SHP77 treated with DMSO at 0.1 percent for 48 hours (cell line): ENCODE measurements at regions not wholly inside any gene's neighbourhood (a gene's known extent, or its start where the extent isn't known, plus 50 kb on each side); places are given as distances from the start of the nearest gene placed in this dataset.
A peak's percentile ranks its signal among the peaks of the same experiment; 100 is the strongest.
"Not testable (repeated sequence)": the region's sequence is repeated elsewhere in the genome, so short reads cannot be mapped to it uniquely, and the experiment has no call there.

Experiments used
- DNase-seq: peaks from one replicate; lab custom pipeline; 2025; lab: John Stamatoyannopoulos, UW

DNA sequence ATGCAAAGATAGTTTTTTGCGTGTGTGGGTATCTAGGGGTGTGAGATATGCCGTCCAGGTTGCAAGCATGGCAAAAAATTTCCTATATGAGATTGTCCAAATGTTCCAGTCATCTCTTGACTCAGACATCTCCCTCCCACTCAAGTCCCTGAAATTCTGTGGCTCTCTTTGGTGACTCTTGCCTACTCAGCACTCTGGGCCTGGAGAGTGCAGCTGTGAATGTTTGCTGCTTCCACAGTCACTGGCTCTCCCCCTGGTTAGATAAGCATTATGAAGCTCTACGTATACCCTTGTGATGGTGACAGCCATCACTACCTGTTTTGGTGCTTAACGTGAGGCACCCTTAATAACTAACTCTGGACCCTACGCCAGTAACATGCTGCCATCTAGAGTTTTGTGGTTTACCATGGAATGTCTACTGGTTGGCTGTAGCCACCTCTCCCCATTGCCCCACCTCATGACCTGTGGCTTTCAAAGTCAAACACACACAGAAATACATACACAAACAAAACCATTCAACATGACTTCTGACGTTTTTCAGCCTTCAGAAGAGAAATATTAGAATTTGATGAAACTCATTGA lies 621.9 kb upstream of the CITED2 start:
- DNase-seq: no peak

DNA sequence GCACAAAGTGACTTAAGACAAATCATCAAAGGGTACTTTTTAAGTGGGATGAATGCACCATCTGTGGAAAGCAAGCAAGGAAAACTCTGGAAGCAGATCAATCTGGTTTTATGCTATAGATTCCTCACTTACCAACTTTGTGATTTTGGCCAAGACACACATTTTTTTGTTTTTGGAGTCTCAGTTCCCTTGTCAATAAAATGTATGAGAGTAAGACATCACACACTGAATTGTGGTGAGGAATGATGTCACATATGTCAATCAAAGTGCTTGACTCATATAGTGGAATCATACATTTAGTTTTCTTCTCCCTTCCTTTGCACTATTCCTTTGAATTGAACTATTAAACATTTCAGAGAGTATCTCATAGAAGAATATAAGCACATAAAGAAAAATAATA lies 620.5 kb upstream of the CITED2 start:
- no peak for DNase-seq

DNA sequence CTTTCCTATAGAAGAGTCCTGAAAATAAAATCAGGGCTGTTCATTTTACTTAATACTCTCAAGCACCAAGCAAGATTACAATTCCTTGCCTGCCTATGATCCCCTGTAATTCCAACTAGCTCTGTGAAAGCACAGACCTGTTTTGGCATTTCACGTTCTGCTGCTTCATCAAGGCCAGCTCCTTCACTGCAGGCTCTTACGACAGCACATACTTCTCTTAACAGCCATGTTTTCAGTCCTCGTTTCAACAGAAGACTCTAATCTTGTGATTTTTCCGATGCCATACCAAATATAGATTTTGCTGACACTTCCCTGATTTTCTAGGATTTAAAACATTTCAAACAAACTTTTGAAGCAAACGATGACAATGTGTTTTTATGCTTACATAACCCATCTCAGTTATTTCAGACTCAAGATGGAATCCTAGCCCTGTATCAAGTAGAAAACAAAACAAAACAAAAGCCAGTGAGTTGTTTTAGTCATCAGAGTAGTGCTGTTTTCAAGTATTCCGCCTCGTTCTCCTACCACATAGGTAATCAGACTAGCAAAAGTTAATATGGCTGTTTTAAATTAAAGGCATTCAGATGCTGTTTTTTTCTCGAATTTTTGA lies 616.5 kb upstream of the CITED2 start:
- DNase-seq: no peak

DNA sequence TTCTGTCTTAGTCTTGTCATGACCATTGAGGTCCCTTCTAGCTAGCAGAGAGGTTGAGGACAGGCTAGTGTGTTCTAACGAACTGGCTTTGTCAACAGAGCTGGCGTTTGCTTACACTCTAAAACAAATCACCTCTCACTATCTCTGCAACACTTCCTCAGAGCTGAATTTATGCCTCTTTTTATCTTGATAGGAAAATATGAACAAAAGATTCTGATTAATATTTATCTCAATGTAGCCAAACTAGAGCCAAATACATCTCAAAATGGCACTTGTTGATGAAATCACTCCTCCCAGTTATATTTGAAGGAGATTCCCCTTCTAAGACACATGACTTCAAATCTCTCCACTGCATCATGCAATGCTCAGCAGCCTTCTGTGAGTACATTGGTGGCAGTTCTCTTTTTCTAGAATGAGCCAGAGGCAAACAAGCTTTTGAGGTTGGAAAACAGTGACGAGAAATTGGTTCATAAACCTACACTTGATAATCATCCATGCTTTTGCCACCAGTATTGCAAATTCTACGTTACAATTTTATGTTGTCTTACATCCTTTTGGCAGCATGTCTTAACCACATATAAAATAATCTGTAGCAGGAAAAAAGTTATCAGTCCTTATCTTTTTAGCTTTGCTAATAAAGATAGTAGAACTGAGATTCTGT lies 615.7 kb upstream of the CITED2 start:
- DNase-seq: no peak

DNA sequence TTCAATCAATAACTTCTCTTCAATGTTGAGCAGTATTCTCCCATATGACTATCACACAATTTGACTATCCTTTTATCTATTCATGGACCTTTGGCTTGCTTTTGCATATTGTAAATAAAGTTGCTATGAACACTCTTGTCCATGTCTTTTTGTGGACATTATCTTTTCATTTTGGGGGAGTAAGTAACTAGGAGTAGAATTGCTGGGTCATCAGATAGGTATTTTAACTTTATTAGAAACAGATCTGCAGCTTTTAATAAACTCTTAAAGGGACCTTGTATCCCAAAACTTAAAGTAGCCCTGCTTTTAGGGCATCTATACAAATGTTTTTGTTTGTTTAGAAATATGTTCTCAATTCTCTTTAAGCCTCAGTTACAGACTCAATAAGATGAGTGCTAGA lies 614.2 kb upstream of the CITED2 start:
- no peak for DNase-seq

DNA sequence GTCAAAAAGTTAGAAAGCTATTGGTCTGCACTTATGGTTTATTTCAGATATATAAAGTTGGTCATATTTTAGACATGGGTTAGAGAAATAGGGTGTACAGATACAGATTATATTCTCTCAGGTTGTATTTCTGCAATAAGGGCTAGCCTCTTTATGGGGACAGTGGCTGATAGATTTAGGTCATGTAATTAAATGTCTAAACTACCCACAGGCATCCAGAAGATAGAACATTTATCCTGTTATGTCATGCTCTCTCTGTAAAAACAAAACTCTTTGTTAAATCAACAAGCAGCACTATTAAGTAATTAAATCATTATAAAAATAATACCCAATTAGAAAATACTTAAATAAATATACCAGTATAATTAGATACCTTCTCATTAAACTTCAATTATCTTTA lies 612.6 kb upstream of the CITED2 start:
- DNase-seq: no peak

DNA sequence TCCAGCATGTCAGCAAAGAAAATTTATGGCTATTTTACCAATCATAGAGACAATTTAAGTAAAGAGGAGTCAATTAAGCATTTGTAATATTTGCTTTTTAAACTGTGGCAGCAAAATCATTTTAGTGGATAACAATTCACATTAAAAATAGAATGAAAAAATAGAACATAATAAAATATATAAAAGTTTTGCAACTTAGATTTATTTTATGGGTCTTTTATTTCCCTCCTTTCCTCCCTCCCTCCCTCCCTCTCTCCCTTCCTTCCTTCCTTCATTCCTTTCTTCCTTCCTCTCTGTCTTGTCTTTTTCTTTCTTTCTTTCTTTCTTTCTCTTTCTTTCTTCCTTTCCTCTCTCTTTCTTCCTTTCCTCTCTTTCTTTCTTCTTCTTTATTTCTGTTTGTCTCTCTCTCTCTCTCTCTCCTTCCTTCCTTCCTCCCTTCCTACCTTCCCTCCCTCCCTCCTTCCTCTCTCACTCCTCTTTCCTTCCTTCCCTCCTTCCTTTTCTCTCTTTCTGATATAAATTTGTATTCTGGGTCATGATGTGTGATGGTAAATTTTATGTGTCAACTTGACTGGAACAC lies 610.9 kb upstream of the CITED2 start:
- no peak for DNase-seq

DNA sequence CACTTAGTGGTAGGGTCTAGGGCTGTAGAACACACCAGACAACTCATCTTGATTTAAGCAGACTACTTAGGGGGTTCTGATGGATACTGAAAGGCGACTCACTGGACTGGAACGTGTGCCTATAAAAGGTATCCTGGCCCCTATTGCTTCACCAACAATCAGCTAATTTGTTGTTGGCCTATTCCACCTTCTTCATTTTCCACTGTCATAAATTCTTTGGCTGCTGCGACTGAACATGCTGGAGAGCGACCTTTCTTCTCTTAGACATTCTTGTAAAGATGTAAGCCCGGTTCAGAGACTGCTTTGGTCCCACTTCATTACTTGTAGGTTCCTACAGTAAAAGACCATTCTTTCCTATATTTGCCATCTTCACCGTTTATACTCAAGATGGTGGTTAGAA lies 609.9 kb upstream of the CITED2 start:
- DNase-seq: no peak

DNA sequence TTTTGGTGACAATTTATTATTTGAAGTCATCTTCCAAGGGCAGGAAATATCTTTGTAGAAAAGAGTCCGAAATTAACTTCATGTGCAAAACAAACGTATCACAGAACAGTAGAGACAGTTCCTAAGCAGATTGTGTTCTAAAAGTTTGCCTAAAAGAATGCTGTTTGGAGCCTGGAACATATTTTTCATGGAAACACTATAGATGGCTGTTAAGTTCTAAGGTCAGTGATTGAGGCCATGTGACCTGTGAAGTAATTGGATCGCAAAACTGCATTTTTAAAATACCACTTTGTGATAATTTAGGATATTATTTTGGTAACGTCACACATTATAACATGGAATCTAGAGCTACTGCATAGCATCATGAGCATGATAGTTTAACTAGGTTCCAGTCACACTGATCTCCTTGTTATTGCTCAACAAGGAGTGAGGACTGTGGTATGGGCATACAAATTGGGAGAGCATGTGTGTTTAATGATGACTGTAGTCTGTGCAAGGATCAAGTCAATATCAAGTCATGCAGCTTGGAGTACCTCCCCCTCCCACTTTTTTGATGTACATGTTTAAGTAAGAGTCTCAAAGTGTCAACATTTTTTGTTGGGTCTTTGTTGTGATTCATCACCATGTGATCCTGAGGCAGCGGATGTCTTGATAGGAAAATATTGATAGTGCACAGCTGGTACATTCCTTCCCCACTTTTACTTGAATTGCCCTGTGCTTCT lies 609.3 kb upstream of the CITED2 start:
- no peak for DNase-seq

DNA sequence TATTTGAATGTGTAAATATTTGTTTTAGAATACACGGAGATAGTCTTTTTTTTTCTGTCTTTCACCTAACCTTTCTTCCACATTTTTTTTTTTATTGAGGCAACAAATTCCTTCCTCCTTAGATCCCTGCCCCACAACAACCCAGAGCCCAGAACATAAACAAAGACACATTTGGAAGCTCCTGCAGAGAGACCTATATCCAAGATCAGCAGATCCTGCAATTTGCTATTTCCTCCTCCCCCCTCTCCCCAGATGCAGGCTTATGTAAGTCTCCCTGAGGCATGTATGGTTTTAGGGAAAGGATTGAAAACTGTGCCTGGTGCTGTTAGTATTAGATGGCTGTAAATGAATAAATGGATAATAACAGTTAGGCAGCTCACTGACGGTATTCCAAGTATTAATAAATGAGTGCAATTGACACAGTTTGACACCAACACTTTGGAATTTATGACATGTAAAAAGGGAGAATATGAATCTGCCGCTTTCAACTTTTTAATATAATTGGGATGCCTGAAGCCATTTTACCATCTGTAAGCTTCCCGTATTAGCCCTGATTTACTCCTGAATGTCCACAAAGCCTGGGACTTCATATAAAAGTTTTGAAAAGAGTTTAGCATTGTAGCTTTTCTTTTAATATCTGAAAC lies 608.3 kb upstream of the CITED2 start:
- DNase-seq: no peak

DNA sequence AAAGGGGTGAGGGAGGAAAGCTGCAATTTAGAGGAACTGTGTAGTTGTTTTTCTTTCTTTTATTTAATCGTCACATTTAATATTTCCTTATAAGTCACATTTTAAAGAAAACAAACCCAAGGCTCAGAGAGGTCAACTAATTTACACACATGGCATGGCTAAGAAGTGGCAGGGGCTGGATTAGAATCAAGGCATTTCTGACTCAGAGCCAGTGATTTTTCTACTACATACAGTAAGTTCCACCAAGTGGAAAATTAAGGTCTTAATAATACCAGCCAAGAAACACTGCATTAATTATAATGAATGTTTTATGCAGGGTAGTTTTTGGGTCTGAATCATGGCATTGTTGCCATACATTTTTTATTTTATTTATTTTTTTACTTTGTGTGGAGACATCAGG lies 607.7 kb upstream of the CITED2 start:
- DNase-seq: no peak

DNA sequence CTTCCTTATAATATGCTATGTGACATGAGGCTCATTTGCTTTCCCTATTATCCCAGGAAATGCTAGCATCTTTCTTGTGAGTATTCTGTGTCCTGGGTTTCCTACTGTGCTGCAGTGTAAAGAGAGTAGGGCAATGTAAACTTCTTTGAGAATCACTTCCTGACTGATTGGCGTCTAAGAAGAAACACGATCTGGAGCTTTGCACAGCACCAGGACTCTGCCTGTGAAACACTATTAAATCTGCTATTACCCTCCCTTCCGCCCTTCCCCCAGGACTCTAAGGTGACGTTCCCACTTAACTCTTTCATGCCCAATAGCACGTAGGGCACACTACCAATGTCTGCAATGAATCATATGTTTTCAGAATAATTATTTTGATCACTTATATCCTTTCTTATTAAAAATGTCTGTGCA lies 607.3 kb upstream of the CITED2 start:
- peak; percentile 22 for DNase-seq

DNA sequence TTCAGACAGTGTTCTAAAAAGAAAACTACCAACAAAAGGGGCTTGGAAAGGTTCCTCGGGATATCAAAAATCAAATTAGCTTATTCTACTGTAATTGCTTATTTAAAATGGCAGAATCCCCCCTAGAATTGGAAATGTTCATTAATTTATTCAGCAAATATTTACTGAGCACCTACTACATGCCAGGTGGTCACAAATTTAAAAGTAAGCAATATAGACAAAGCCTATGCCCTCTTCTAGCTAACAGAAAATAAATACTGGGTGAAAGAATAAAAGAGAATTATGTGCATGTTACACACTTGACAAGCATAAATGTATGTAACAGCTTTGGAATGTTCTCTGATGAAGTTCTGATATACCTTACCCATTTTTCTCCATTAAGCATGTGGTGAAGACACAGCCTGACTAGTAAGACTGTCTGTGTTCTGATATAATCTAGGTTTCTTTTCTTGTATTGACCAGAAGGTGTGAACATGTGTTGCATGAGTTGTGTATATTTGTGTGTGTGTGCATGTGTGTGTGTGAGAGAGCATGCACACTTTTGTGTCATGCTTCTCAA lies 606.7 kb upstream of the CITED2 start:
- no peak for DNase-seq

DNA sequence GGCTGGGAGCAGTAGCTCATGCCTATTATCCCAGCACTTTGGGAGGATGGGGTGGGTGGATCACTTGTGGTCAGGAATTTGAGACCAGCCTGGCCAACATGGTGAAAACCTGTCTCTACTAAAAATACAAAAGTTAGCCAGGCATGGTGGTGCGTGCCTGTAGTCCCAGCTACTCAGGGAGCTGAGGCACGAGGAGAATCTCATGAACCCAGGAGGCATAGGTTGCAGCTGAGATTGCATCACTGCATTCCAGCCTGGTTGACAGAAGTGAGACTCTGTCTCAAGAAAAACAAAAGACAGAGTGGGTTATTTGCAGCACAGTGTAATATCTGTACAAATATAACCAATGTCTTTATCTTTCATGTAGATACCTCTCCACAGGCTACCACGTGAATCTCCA lies 606.2 kb upstream of the CITED2 start:
- not testable (repeated sequence) for DNase-seq

DNA sequence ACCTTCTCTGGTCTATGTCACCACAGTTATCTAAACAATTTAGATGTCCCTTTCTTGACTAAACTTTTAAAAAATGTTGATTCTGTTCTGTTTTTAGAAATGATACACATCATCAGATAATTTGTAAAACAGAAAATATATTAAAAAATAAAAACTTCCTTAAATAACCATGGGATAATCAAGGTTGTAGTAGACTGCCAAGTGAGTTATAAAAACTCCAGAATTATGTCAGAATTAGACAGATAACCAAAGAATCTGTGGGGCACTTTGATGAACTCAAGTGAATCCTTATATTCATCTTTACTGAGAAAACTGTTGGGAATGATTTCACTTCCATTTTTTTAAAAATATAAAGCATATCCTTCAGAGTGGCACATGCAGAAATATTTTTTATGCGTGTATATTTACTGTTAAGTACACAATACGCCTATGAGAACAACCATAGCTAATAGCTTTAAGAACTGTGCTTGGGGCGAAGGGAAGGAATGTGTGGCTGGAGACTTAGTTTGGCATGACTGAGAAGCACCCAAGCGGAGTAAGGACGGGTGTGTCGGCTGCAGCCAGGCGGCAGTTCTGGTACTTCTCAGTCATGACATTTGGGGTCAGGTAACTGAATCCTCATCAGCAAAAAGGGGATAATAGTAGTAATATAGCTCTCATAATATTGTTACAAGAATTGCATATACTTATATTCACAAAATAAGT lies 604.7 kb upstream of the CITED2 start:
- no peak for DNase-seq

DNA sequence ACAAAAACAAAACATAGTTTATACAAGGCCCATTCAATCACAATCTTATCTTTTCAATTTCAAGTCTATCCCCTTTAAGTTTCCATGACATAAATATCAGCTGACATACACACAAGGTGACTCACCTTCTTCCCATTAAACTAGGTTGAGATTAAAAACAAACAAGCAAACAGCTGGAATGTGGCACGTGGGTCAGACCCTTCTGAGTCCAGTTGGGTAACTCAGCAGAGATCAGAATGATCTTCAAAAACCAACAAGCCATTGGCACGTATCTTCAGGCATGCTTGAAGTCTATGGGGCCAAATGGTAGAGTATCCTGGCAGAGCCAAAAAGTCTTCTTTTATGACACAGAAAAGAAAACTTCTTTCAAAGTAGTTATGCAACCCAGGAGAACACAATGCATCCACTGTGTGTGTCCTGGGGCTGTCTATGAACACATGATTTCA lies 603.5 kb upstream of the CITED2 start:
- no peak for DNase-seq

DNA sequence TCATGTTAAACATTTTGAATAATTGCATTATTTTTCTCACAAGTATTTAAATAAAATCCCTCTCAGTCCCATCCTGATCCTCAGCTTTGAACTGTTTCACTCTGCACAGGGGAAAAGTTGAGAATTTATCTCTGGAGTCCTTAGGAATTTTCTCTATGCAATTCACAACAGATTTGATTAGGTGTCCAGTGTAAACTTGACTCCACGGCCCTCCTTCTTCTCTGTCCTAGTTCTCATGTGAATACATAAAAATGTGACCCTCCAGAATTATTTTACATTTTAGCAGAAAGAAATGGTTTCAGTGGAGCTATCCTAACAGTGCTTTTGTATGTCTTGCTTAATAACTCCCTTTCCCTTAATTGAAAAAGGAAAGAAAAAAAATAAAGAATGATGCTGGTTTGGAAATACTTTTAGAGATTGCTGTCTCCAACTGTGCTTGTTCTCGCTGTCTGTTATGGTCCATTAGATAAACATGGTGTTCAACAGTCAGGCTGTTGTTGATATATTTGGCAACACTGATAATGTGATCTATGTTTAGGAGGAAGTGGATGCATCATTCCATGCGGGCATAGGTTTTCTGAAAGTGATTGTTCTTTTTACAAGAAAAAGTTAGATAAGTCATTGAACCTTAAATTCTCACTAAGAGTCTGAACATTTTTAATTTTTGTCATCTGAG lies 599.4 kb upstream of the CITED2 start:
- DNase-seq: no peak

DNA sequence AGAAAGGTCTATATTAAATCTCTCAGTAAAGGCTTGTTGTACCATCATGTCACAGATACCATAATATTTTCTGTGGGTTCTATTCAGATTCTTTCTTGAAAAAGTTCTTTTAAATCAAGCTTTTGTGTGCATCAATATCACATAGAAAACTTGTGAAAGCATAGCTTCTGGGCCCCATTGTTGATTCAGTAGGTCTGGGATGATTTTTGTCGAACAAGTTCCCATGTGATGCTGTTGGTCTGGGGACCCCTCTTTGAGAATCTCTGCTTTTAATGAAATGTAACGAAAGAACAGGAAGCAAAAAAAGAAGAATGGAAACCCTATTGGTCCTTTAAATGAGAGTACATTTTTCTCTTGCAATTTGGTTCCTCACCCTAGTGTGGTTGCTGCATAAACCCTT lies 597.7 kb upstream of the CITED2 start:
- DNase-seq: no peak

DNA sequence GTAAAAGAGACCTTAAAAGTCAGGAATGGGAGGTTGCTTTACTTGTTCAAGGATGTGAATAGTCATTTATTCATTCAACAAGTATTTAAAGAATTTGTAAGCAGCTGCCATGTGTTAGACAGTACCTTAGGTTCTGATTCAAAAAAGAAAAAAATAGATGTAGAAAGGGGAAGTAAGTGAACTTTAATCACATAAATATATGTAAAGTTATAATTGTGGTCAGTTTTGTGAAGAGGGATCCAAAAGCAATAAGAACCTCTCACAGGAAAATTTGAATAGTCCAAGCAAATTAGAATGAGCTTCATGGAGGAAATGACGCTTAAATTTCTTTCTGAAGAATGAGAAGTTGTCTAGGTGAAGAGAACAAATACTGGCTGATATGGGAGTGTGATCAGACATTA lies 596.1 kb upstream of the CITED2 start:
- no peak for DNase-seq

DNA sequence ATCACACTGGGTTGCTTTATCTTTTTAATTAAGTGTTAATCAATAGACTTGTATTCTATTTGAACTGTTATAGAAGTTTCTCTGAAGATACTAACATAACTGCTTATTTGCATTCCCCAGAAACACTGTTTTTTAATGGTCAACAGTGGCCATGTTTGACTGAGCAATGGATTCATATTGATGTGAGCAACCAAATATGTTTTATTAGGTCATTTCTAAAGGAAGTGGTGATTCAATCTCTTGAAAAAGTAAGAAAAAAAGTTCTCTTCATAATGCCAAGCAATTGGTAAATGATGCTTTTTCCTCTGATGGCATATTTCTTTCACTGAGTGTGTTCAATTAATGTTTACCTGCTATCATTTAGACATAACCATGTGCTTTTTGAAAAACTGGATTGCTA lies 593.0 kb upstream of the CITED2 start:
- DNase-seq: no peak

DNA sequence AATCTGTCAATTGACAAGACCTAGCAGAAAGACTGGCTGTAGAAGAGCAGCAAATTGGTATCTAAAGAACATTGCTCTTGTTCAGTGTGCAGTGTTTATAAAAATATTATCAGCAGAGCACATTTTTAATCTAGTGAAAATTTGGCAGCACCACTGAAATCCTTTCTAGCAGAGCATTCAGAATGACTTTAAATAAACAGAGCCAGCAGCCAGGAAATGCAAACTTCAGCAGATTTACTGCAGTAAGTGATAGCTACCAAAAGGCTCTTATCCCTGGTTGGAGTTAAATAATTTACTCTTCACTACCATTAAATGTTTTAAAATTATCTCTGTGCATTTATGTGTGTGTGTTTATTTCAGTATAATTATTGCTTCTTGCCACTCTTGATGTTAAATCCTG lies 590.9 kb upstream of the CITED2 start:
- DNase-seq: no peak
